Globus pallidus (tissue), 1 donor: ENCODE measurements at regions not wholly inside any gene's neighbourhood (a gene's known extent, or its start where the extent isn't known, plus 50 kb on each side); places are given as distances from the start of the nearest gene placed in this dataset.
"Not testable (repeated sequence)": the region's sequence is repeated elsewhere in the genome, so short reads cannot be mapped to it uniquely, and the experiment has no call there.

Experiments used
- DNase-seq: peaks from one replicate; pipeline ENCODE4 v3.0.0-alpha.2; 2015; ENCODE audit warnings: low spot score

- DNase-seq: not testable (repeated sequence)
Observed at GRCh38 chr6:67767046-67767822, 867.8 kb upstream of the ADGRB3 start.

GRCh38 chr6:67766057-67766456, 869.0 kb upstream of the ADGRB3 start:
- no peak for DNase-seq

GRCh38 chr6:67759001-67759400, 876.1 kb upstream of the ADGRB3 start:
- no peak for DNase-seq

- DNase-seq: no peak
Observed at GRCh38 chr6:67757465-67758033, 877.5 kb upstream of the ADGRB3 start.

GRCh38 chr6:67748521-67748920, 886.6 kb upstream of the ADGRB3 start:
- DNase-seq: no peak

GRCh38 chr6:67736816-67737215, 898.3 kb upstream of the ADGRB3 start:
- no peak for DNase-seq

- DNase-seq: no peak
Observed at GRCh38 chr6:67736161-67736560, 898.9 kb upstream of the ADGRB3 start.

- DNase-seq: no peak
Observed at GRCh38 chr6:67735623-67736022, 899.5 kb upstream of the ADGRB3 start.

GRCh38 chr6:67722861-67723261, 912.2 kb upstream of the ADGRB3 start:
- no peak for DNase-seq

GRCh38 chr6:67717281-67717680, 917.8 kb upstream of the ADGRB3 start:
- no peak for DNase-seq

- no peak for DNase-seq
Observed at GRCh38 chr6:67706388-67706787, 928.7 kb upstream of the ADGRB3 start.

- DNase-seq: no peak
Observed at GRCh38 chr6:67698534-67698933, 936.5 kb upstream of the ADGRB3 start.

- no peak for DNase-seq
Observed at GRCh38 chr6:67694127-67694526, 941.0 kb upstream of the ADGRB3 start.

GRCh38 chr6:67689329-67689728, 945.8 kb upstream of the ADGRB3 start:
- DNase-seq: no peak

- no peak for DNase-seq
Observed at GRCh38 chr6:67687396-67687795, 947.7 kb upstream of the ADGRB3 start.

GRCh38 chr6:67686225-67686624, 948.9 kb upstream of the ADGRB3 start:
- not testable (repeated sequence) for DNase-seq

- no peak for DNase-seq
Observed at GRCh38 chr6:67683960-67684359, 951.1 kb upstream of the ADGRB3 start.

GRCh38 chr6:67680297-67680932, 954.7 kb upstream of the ADGRB3 start:
- no peak for DNase-seq

GRCh38 chr6:67679566-67680296, 955.4 kb upstream of the ADGRB3 start:
- DNase-seq: no peak

GRCh38 chr6:67676892-67677291, 958.2 kb upstream of the ADGRB3 start:
- DNase-seq: no peak

GRCh38 chr6:67667637-67668422, 967.3 kb upstream of the ADGRB3 start:
- no peak for DNase-seq
